Activated CD8-positive, alpha-beta T cell treated with anti-CD3 and anti-CD28 coated beads for 36 hours (primary cell): ENCODE measurements at regions not wholly inside any gene's neighbourhood (a gene's known extent, or its start where the extent isn't known, plus 50 kb on each side); places are given as distances from the start of the nearest gene placed in this dataset.

Experiments used
- ATAC-seq: fragments of 200-7000 bp; cut with Tn5 transposase; one replicate; pipeline ENCODE4 v1.10.0; 2021; ENCODE audit warnings: mild to moderate bottlenecking, moderate library complexity
- CTCF ChIA-PET: fragments of 350-600 bp; sonication (Branson Sonifier 250); formaldehyde crosslinking; loops from one replicate; lab custom pipeline; 2021; ENCODE audit warnings: antibody characterized with exemption; lab: Charles Lee
- POLR2A ChIA-PET: fragments of 350-600 bp; sonication (Branson Sonifier 250); formaldehyde crosslinking; loops from one replicate; lab custom pipeline; 2021; ENCODE audit warnings: antibody characterized with exemption; lab: Charles Lee
- DNase-seq: peaks from one replicate; pipeline ENCODE4 v3.0.0-alpha.2; 2020
- H3K27ac Mint-ChIP-seq: one replicate; pipeline ENCODE4 v1.8.0; 2021; ENCODE audit warnings: mild to moderate bottlenecking, mixed read lengths
- H3K27me3 Mint-ChIP-seq: one replicate; pipeline ENCODE4 v1.8.0; 2021; ENCODE audit warnings: mixed read lengths
- H3K36me3 Mint-ChIP-seq: one replicate; pipeline ENCODE4 v1.8.0; 2021; ENCODE audit warnings: low read depth, mixed read lengths
- H3K4me1 Mint-ChIP-seq: one replicate; pipeline ENCODE4 v1.8.0; 2021; ENCODE audit warnings: low read depth, mixed read lengths
- H3K4me3 Mint-ChIP-seq: one replicate; pipeline ENCODE4 v1.8.0; 2021; ENCODE audit warnings: mild to moderate bottlenecking, moderate library complexity, mixed read lengths
- H3K9me3 Mint-ChIP-seq: one replicate; pipeline ENCODE4 v1.8.0; 2021; ENCODE audit warnings: mixed read lengths
- CTCF ChIP-seq: fragments of 200-600 bp; IDR thresholded peaks from one replicate; pipeline ENCODE4 v1.8.0; 2022; ENCODE audit warnings: antibody characterized with exemption, mild to moderate bottlenecking
- intact Hi-C: fragments of 100-400 bp; cut with micrococcal nuclease; formaldehyde crosslinking; loops from one replicate; pipeline ENCODE4 v1.10.0; 2022

- Mint-ChIP-seq H3K9me3 (no peaks in the 10 kb centered on the region), H3K27ac (no peak overlapping the region), H3K4me1 (no peaks in the 10 kb centered on the region), H3K27me3 (no peaks in the 10 kb centered on the region), H3K4me3 (no peak overlapping the region), H3K36me3 (no peaks in the 10 kb centered on the region)
- intact Hi-C loops = no loop called here
- no peak for TF ChIP-seq CTCF
- ATAC-seq (no peak), DNase-seq (no peak)
- ChIA-PET POLR2A (no interaction called here), CTCF (no interaction called here)
Measured at GRCh38 chr16:48912360-48912759, 302.4 kb upstream of the N4BP1 start.

- no peaks in the 10 kb centered on the region for H3K9me3 Mint-ChIP-seq
Measured at GRCh38 chr16:48911700-48912099, 301.7 kb upstream of the N4BP1 start.

DNA sequence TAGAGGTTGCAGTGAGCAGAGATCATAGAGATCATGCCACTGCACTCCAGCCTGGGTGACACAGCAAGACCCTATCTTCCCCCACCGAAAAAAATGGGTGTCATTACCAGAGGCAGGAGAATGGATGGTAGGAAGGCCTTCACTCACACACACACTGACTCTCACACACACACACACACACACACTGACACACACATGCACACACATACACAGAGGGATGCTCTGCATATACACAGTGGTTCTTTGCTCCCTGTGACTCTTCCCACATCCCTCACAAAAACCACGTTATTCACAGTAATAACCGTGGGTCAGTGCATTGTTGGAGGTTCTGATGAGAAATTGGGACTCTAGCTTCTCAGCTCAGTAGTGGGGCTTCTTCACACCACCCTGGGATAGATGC is 300.2 kb upstream of the N4BP1 start:
- intact Hi-C loops = no loop called here
- no peaks in the 10 kb centered on the region for H3K27me3 Mint-ChIP-seq
- no peaks in the 10 kb centered on the region for H3K4me1 Mint-ChIP-seq
- H3K36me3 Mint-ChIP-seq = no peaks in the 10 kb centered on the region
- no peak for TF ChIP-seq CTCF
- H3K27ac Mint-ChIP-seq = no peak overlapping the region
- ATAC-seq = no peak
- DNase-seq = no peak
- ChIA-PET POLR2A (interaction anchor here (0.7 kb wide), 1 partner anchor 812 kb away, joined by 3 read pairs; no protein-coding TSS in a partner anchor), CTCF (no interaction called here)
- H3K4me3 Mint-ChIP-seq = no peak overlapping the region
- H3K9me3 Mint-ChIP-seq = no peaks in the 10 kb centered on the region

More at GRCh38 chr16:48911700-48912099, 301.7 kb upstream of the N4BP1 start:
- ATAC-seq (no peak), DNase-seq (no peak)
- Mint-ChIP-seq H3K27me3 (no peaks in the 10 kb centered on the region), H3K4me1 (no peaks in the 10 kb centered on the region), H3K27ac (no peak overlapping the region), H3K36me3 (no peaks in the 10 kb centered on the region), H3K4me3 (no peak overlapping the region)
- POLR2A ChIA-PET = no interaction called here
- intact Hi-C loops = no loop called here
- CTCF ChIA-PET = no interaction called here
- no peak for TF ChIP-seq CTCF

DNA sequence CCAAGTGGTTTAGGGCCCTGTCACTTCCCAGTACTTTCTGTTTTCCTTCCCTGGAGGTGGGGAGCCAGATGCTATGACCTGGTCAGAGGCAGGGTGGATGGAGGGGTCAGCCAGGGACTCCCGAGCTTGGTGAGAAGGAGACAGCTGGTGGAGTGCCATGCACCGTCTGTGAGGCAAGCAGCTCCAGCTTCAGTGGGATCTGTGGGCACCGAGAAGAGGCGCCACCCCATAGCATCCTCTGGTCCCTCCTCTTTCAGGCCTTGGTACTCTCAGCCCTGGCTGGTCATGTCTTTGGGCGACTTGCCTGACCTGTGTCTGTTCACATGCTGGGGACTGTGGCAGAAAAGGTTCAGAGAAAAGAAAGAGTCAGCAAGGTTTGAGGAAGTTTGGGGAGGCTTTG is 299.3 kb upstream of the N4BP1 start:
- Mint-ChIP-seq H3K4me1 (no peaks in the 10 kb centered on the region), H3K27me3 (no peaks in the 10 kb centered on the region)
- POLR2A ChIA-PET = no interaction called here

More for the DNA sequence above, 299.3 kb upstream of the N4BP1 start:
- H3K36me3 Mint-ChIP-seq = no peaks in the 10 kb centered on the region
- no peak for TF ChIP-seq CTCF
- no peaks in the 10 kb centered on the region for H3K9me3 Mint-ChIP-seq
- no peak overlapping the region for H3K27ac Mint-ChIP-seq
- no peak for ATAC-seq
- no peak overlapping the region for H3K4me3 Mint-ChIP-seq
- no peak for DNase-seq
- CTCF ChIA-PET = no interaction called here
- intact Hi-C loops = no loop called here
